CD4-positive, alpha-beta T cell treated with Interferon alpha-2 for 1 hour (primary cell): ENCODE measurements at regions not wholly inside any gene's neighbourhood (a gene's known extent, or its start where the extent isn't known, plus 50 kb on each side); places are given as distances from the start of the nearest gene placed in this dataset.
"Not testable (repeated sequence)": the region's sequence is repeated elsewhere in the genome, so short reads cannot be mapped to it uniquely, and the experiment has no call there.

Source experiments
- DNase-seq, 2 donors: peaks; one replicate each; pipeline ENCODE4 v3.0.0-alpha.2; 2020 to 2022

DNA sequence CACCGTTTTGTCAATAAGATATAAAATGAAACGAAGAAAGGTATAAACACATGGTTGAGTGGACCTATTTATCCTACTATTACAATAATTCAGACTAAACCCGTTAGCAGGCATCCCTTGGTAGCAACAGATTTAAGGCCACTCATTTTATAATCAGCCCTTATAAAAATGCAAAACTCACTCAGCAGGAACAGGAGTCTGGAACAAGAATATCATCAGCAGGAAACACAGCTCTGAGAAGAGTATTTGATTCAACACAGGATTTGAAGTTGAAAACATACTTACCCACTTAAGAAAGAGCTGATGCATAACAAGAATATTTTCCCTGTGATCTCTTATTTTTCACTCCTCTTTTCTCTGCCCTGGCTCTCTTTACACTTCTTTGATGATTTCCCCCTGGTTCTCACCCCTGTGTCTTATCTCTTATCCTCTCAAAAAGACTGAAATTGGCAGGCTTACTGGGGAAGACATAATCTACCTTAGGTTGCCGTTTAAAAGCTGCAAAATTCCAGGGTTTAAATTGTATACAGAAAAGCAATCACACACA lies 1722.7 kb downstream of the SLITRK5 start:
- DNase-seq, result no peak

DNA sequence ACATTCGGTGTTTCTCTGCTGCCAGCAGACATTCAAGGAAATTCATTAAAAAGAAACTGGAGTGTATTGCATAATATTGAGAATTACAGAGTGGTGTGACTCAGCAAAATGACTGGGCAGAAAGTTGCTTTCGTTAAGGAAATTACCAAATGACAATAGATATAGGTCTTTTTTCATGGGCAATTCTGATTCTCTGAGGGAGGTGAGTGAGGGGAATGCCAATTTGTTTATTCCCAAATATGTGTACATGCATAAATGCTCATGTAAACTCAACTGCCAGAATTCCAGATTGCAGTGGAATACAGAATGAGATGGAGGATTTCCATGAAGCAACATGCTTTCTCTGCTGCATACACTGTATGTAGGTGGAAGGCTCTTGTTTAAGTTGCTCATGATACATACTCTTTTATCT lies 1730.1 kb downstream of the SLITRK5 start:
- no peak for DNase-seq

DNA sequence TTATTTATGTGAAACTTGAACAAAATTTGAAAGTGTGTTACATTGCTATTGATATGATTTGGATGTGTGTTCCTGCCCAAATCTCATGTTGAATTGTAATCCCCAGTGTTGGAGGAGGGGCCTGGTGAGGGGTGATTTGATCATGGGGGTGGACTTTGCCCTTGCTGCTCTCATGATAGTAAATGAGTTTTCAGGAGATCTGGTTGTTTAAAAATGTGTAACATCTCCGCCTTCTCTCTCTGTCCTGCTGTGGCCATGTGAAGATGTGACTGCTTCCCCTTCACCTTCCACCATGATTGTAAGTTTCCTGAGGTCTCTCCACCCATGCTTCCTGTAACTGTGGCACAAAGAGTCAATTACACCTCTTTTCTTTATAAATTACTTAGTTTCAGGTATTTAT lies 1731.0 kb downstream of the SLITRK5 start:
- no peak for DNase-seq

DNA sequence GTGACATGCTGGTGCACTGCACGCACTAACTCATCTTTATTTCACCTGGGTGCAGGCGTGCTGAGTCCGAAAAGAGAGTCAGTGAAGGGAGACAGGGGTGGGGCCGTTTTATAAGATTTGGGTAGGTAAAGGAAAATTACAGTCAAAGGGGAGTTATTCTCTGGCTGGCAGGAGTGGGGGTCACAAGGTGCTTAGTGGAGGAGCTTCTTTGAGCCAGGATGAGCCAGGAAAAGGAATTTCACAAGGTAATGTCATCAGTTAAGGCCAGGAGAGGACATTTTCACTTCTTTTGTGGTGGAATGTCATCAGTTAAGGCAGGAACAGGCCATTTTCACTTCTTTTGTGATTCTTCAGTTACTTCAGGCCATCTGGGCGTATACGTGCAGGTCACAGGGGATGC lies 1734.9 kb downstream of the SLITRK5 start:
- DNase-seq, result not testable (repeated sequence)

DNA sequence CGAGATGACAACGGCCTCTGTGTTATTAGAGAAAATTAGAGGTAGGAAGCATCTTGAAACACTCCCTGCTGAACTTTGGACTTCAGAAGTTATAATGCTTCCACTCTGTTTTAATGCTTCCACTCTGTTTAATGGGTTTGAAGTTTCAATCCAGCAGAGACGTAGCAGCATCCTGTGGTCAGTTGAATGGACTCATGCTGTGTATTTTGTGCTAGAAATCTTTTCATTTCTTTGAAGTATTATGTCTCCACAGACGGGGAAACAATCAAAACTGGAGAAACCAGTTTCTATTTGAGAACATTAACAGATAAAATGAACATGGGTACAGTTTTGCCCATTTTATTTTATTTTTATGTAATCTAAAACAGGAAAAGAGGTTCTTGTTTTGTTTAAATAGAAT lies 1736.2 kb downstream of the SLITRK5 start:
- DNase-seq, result no peak

DNA sequence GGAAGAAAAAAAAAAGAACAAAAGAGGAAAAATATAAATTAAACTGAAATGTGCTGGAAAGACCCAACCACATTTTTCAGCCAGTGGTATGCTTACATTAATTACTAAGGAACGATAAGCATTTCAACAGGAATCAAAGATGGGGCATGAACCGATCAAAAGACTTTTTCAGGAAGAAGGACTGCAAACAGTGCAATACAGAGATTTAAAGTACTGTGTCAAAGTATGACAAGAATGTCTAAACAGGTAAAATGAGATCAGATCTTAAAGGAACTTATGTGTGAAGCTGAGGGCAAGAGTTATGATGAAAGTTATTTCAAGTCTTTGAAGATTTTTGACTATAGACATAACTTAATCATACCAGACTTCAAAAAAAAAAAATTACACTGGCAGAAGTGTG lies 1761.8 kb downstream of the SLITRK5 start:
- DNase-seq, result no peak

DNA sequence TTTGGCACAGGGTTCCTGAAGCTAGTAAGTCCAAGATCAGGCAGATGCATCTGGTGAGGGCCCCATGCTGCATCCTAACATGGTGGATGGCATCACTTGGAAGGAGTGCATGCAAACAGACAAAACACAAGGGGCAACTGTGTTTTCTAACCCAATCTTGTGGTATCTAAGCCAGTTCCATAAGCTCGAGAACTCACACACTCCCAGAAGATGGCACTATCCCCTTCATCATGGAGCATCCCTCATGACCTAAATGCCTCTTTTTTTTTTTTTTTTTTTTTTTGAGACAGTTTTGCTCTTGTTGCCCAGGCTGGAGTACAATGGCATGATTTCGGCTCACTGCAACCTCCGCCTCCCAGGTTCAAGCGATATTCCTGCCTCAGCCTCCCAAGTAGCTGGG lies 1763.5 kb downstream of the SLITRK5 start:
- not testable (repeated sequence) for DNase-seq

DNA sequence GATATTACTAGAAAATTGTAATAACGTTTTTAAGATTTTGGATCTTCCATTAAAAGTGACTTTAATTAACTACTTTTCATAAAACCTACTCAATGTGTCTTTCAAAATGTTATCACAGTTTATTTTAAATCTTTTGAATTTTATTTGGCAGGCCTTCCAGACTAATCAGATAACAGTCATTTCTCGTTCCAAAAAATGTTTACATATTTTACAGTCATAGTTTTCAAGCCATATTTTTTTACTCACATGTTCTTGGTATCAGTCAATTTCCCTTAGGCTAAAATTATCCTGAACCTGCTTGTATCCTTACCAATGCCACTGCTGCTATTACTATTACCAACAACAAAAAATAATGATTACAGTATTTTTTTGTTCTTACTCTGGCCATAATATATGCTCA lies 1783.5 kb downstream of the SLITRK5 start:
- no peak for DNase-seq

DNA sequence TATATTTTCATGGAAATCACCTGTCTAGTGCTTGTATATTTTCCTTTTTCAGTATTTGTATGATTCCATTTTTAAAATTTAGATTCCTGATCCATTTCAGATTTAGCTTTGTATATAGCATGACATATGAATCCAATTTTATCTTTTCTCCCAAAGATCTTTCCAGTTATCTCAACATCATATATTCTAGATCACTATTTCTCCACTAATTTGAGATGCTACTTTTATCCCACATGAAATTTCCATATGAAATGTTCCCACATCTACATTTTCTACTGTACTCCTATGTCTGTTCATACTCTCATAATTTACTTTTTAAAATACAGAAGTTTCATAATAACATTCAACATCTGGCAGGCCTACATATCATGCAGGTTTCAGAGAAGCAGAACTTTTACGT lies 1784.1 kb downstream of the SLITRK5 start:
- DNase-seq, result no peak

DNA sequence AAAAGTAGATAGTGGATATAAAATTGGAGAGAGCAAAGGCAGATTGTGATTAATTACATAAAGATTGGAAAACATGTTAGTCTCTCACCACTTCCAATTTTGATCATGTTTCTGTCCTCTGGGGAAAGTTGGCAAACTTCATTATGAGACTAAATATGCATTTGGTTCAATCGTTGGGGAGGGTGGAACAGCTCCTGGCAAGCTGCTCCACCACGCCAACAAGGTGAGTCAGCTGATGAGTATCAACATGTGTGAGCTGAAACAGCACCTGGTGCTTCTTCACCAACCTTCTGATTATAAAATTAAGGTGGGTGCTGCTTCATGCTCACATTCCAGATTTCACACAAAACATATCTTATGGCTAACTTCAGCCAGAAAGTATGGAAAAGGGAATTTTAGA lies 1784.6 kb downstream of the SLITRK5 start:
- no peak for DNase-seq

DNA sequence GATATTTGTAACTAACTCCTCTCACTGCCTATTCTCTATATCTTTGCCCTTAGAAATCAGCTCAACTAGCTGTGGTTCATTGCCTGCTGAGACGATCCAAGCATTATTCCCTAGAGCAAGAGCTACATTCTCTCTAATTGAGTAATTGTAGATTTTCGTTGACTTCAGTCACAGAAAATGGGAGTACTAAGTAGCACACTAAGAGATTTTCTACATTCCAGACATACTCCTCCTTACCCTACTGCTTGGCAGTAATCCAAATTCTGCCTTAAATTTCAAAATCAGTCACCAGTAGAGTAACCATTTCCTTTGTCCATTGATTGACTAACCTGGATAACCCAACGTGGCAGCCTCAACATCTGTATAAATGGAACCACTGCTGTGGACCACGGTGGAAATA lies 1786.8 kb downstream of the SLITRK5 start:
- no peak for DNase-seq

DNA sequence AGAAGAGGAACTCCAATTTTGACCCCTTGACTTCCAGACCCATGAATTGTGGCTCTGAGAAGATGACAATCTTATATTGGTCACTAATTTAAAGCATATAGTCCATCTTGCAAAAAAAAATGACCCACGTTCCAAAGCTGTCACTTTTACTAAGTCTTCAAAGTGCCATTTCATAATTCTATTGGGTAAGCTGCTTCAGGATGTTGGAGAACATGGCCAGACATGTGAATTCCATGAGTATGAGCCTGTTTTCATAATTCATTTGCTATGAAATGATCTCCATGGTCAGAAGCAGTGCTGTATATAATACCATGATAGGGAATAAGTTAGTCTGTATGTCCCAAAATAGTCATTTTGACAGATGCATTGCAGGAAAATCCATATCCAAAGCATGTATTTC lies 1787.3 kb downstream of the SLITRK5 start:
- DNase-seq, result no peak

DNA sequence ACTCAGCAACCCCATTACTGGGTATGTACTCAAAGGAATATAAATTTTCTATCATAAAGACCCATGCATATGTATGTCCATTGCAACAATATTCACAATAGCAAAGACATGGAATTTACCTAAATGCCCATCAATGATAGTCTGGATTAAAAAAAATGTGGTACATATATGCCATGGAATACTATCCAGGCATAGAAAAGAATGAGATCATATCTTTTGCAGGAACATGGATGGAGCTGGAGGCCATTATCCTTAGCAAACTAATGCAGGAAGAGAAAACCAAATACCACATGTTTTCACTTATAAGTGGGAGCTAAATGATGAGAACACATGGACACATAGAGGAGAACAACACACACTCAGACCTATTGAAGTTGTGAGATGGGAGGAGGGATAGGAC lies 1789.7 kb downstream of the SLITRK5 start:
- DNase-seq, result not testable (repeated sequence)

DNA sequence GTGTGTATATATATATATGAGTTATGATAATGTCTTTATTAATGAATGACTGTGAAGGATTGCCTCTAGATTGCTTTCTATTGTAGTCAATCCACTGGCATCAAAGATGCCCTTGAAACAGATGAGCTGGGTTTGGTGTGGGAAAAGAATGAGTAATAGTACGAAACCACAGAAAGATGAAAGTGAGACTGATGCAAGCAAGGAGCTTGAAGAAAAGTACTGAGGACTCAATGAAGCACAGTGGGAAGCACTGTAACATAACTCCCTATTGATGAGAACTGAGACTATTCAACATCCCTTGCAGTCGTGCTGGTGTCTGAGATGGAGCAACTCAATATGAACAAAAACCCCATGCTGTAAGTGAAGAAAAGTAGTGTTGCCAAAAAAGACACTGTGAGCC lies 1794.2 kb downstream of the SLITRK5 start:
- no peak for DNase-seq

DNA sequence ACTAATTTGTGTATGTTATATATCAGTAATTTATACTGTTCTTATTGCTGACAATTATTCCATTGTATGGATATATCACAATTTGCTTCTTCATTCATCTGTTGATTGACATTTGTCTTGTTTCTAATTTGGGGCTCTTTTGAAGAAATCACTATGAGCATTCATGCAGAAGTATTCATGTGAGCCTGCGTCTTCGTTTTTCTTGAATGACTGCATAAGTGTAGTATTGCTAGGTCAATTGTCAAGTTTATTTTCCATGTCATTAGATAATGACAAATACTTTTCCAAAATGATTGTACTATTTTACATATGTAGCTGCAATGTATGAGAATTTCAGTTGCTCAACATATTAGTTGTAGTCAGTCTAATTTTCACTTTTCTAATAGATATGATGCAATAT lies 1796.9 kb downstream of the SLITRK5 start:
- no peak for DNase-seq

DNA sequence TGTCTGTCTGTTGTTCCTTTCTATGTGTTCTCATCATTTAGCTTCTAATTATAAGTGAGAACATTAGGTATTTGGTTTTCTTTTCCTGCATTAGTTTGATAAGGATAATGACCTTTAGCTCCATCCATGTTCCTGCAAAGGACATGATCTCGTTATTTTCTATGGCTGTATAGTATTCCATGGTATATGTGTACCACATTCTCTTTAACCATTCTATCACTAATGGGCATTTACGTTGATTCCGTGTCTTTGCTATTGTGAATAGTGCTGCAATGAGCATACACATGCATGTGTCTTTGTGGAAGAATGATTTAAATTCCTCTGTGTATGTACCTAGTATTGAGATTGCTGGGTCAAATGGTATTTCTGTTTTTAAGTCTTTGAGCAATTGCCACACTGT lies 1799.7 kb downstream of the SLITRK5 start:
- DNase-seq, result no peak

DNA sequence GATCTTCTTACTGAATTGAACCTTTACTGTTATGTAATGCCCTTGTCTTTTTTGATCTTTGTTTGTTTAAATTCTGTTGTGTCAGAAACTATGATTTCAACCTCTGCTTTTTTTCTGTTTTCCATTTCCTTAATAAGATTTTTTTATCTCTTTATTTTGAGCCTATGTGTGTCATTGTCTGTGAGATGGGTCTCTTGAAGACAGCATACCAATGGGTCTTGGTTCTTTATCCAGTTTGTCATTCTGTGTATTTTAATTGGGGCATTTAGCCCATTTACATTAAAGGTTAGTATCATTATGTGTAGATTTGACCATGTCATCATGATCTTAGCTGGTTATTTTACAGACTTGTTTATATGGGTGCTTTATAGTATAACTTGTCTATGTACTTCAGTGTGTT lies 1803.3 kb downstream of the SLITRK5 start:
- DNase-seq, result no peak

DNA sequence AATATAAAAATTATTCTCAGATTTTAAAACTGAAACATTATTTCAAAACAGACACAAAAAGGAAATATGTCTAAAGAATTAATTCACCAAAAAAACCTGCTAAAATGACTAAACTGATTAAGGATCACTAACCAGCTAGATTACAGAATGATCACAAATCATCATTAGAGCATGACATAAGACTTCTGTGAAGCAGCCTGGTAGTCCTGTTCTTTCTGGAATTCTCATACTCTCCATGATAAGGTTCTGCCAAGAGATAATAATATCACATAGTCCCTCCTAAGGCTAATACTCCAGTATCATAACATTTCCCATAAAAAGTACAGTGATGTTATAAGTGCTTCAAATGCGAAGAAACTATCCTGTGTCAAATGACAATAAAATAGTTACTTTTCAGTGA lies 1814.9 kb downstream of the SLITRK5 start:
- no peak for DNase-seq

DNA sequence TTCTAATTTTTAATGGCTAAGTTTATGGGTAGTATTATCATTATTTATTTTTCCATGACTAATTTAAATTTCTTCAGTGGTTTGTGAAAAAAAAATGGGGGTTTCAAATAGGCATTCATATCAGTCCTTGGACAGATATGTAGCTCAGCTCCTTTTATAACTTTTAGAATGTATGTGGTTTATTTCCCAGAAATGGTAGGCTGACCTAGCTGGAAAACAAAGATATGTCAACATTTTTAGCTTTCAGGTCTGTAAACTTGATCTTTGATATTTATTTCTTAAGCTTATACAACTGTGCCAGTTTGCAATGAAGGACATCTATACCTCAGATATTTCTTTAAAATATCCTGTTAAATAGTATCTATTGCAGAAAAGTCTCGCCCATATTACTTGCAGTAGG lies 1815.5 kb downstream of the SLITRK5 start:
- DNase-seq, result no peak

DNA sequence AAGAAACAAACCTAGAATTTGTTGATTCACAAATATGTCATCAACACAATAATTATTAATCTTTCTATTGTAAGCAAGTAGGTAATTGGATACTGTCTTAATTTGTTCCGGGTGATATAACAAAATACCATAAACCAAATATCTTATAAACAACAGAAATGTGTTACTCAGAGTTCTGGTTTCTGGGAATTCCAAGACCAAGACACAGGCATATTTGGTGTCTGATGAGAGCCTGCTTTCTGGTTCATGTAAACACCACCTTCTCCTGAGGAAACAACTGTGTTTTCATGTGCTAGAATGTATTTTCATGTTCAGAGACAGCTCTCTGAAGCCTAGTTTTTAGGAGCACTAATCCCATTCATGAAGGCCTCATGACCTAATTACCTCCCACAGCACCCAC lies 1819.5 kb downstream of the SLITRK5 start:
- no peak for DNase-seq

DNA sequence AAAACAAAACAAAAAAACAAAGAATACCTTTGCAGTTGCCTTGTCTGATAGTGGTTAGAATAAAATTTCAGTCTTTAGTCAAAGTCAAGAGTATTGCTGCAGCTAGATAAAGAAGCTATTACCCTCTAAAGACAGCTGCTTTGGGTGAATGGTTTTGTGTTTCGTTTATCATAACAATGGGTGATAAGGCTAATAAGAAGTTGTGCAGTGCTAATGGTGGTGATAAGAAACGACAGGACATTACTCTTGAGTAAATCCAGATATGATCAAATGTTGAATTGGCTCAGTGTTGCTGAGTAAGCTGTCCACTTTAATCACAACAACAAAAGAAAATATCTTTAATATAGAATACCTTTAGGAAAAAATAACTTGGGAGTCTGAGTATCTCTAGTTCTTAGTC lies 1825.3 kb downstream of the SLITRK5 start:
- DNase-seq, result no peak

DNA sequence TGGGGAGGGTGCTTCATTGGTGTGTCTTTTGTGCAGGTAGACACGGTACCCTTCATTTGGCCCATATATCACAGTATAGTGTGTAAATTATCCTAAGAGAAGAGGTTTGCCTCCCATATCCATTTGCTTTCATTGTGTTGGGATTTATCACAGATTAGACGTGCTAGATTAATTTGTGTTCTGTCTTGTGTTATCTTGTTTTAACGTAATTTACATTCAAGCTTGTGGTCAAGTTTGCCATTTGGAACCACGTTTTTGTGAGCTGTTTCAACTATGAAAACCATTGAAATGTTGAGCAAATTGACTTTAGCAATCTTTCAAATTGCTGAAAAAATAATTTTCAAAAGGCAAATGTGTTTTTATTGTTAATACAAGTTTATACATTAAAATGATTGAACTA lies 1826.5 kb downstream of the SLITRK5 start:
- no peak for DNase-seq

DNA sequence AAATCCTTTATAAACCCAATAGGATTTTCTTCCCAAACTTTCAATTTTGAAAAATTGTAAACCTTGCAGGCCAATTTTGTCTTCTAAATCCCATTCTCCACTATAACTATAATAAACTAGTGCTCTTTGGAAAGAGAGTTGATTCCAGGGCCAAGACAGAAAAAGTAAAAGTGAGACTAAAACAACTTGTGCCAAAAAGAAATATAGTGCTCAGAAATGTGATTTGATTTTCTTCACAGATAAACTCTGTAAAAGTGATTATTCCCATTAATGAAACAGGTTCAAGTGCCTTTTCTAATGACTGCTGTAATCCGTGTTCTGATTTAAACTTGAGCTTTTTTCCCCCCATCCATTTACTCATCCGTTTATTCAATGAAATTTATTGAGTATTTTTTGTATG lies 1831.1 kb downstream of the SLITRK5 start:
- DNase-seq, result no peak

DNA sequence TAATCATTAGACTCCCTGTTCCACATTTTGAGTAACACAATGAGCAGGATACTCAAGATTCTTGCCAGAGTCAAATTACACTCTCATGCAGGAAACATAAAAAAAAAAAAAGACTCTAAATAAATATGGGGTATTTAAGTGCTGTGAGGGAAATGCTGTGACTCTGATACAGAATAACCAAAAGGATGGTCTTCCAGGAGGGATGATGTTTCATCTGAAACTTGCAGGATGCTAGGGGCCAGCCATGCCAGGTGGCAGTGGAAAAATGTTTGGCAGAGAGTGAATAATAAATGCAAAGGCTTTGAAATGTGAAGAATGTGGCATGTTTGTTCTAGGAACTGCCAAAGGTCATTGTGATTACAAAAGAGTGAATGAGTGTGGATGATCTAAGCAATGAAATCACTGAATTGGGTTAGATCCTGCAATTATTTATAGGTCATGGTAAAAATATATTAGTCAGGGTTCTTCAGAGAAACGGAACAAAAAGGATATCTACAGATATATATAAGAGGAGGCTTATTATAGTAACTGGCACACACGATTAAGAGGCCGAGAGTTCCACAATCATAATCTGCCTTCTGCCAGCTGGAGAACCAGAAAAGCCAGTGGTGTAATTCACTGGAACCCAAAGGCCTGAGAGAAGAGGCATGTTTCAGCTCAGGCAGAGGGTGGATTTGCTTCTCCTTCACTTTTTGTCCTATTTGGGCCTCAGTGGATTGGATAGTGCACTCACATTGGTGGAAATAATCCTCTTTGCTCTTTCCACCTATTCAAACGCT lies 1832.8 kb upstream of the MIR17HG start:
- DNase-seq, result no peak

DNA sequence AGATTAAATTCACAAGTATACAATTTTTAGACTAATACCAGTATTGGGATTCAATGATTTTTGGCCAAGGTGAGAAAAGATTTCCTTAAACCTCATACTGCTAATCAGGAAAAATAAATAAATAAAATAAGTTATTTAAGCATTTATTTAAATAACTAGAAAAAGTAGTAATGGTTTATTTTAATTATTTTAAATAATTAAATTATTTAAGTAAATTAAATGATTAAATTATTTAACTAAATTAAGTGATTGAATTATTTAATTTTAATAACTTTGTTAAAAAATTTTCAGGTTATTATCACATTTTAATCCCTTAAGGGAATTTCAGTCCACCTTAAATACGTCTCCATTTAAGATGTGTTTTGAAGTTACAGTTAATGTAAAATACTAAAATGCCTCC lies 1831.5 kb upstream of the MIR17HG start:
- DNase-seq, result no peak
